HEK293 (cell line): ENCODE measurements at regions not wholly inside any gene's neighbourhood (a gene's known extent, or its start where the extent isn't known, plus 50 kb on each side); places are given as distances from the start of the nearest gene placed in this dataset.

Experiments used
- CTCF ChIA-PET: fragments of 350-600 bp; formaldehyde crosslinking; extraction: SDS; loops from one replicate; lab custom pipeline; 2021; ENCODE audit warnings: antibody characterized with exemption; lab: Yijun Ruan, JAX
- POLR2A ChIA-PET: fragments of 300-600 bp; formaldehyde crosslinking; extraction: SDS; loops from one replicate; lab custom pipeline; 2020; ENCODE audit warnings: antibody characterized with exemption, inconsistent platforms; lab: Yijun Ruan, JAX
- H3K27ac ChIP-seq: fragments of 200-500 bp; sonication (Bioruptor generic); 2 replicates; pipeline ENCODE4 v1.5.1; 2014; ENCODE audit warnings: low read depth, low read length, control low read depth, inconsistent platforms; ENCODE audit errors: extremely low read depth
- H3K36me3 ChIP-seq, 2 experiments: fragments of 200-500 bp in 1 of 2; sonication (Bioruptor generic) in 1 of 2; 1 replicate in 1 of 2; 2 replicates in 1 of 2; pipeline ENCODE4 v1.5.1; 2014 to 2017; ENCODE audit warnings: inconsistent platforms in 2 of 2, low read length in 2 of 2; ENCODE audit not compliant: control insufficient read depth in 2 of 2, insufficient read depth in 1 of 2
- H3K4me1 ChIP-seq: fragments of 200-500 bp; sonication (Bioruptor generic); 2 replicates; pipeline ENCODE4 v1.5.1; 2014; ENCODE audit warnings: mild to moderate bottlenecking, low read length, inconsistent platforms; ENCODE audit not compliant: control insufficient read depth, insufficient read depth
- H3K4me3 ChIP-seq: 2 replicates; pipeline ENCODE4 v1.5.1; 2011; ENCODE audit warnings: low read depth, mild to moderate bottlenecking, control low read depth, low read length, moderate library complexity
- H3K9me3 ChIP-seq: fragments of 200-500 bp; sonication (Bioruptor generic); 2 replicates; pipeline ENCODE4 v1.5.1; 2014; ENCODE audit warnings: low read depth, low read length, inconsistent platforms; ENCODE audit not compliant: control insufficient read depth, insufficient read depth
- ATF2 ChIP-seq: fragments of 450-650 bp; formaldehyde crosslinking; IDR thresholded peaks from 2 replicates; pipeline ENCODE4 v1.5.1; 2016; ENCODE audit warnings: missing biosample characterization, missing genetic modification characterization, low read depth
- GLIS2 ChIP-seq: fragments of 450-650 bp; formaldehyde crosslinking; IDR thresholded peaks from 2 replicates; pipeline ENCODE4 v1.5.1; 2016; ENCODE audit warnings: missing biosample characterization, missing genetic modification characterization
- SP2 ChIP-seq: fragments of 450-650 bp; formaldehyde crosslinking; IDR thresholded peaks from 2 replicates; pipeline ENCODE4 v1.5.1; 2016; ENCODE audit warnings: missing biosample characterization, missing genetic modification characterization
- ZBTB20 ChIP-seq: fragments of 450-650 bp; formaldehyde crosslinking; IDR thresholded peaks from 2 replicates; pipeline ENCODE4 v1.5.1; 2016; ENCODE audit warnings: missing biosample characterization, missing genetic modification characterization
- ZIC2 ChIP-seq: fragments of 450-650 bp; formaldehyde crosslinking; IDR thresholded peaks from 2 replicates; pipeline ENCODE4 v1.5.1; 2016; ENCODE audit warnings: missing biosample characterization, missing genetic modification characterization
- ZNF140 ChIP-seq: fragments of 450-650 bp; formaldehyde crosslinking; IDR thresholded peaks from 2 replicates; pipeline ENCODE4 v1.5.1; 2016; ENCODE audit warnings: missing biosample characterization, missing genetic modification characterization
- ZNF184 ChIP-seq: fragments of 450-650 bp; IDR thresholded peaks from 2 replicates; pipeline ENCODE4 v1.5.1; 2018; ENCODE audit warnings: missing biosample characterization, mild to moderate bottlenecking, missing genetic modification characterization
- ZNF24 ChIP-seq: fragments of 450-650 bp; formaldehyde crosslinking; IDR thresholded peaks from 2 replicates; pipeline ENCODE4 v1.5.1; 2016; ENCODE audit warnings: missing biosample characterization, missing genetic modification characterization
- ZNF248 ChIP-seq: fragments of 450-650 bp; formaldehyde crosslinking; IDR thresholded peaks from 2 replicates; pipeline ENCODE4 v1.5.1; 2017; ENCODE audit warnings: missing biosample characterization, missing genetic modification characterization
- ZNF48 ChIP-seq: fragments of 450-650 bp; formaldehyde crosslinking; IDR thresholded peaks from 2 replicates; pipeline ENCODE4 v1.5.1; 2016; ENCODE audit warnings: missing biosample characterization, missing genetic modification characterization
- ZNF530 ChIP-seq: fragments of 450-650 bp; formaldehyde crosslinking; IDR thresholded peaks from 2 replicates; pipeline ENCODE4 v1.5.1; 2016; ENCODE audit warnings: low read depth, missing biosample characterization, missing genetic modification characterization
- ZNF549 ChIP-seq: fragments of 450-650 bp; IDR thresholded peaks from 2 replicates; pipeline ENCODE4 v1.5.1; 2018; ENCODE audit warnings: missing biosample characterization, missing genetic modification characterization, mild to moderate bottlenecking, inconsistent platforms, moderate library complexity
- ZNF610 ChIP-seq: fragments of 450-650 bp; formaldehyde crosslinking; IDR thresholded peaks from 2 replicates; pipeline ENCODE4 v1.5.1; 2016; ENCODE audit warnings: missing biosample characterization, missing genetic modification characterization, borderline replicate concordance
- ZNF621 ChIP-seq: fragments of 450-650 bp; formaldehyde crosslinking; IDR thresholded peaks from 2 replicates; pipeline ENCODE4 v1.5.1; 2017; ENCODE audit warnings: missing biosample characterization, missing genetic modification characterization
- ZNF623 ChIP-seq: fragments of 450-650 bp; formaldehyde crosslinking; IDR thresholded peaks from 2 replicates; pipeline ENCODE4 v1.5.1; 2016; ENCODE audit warnings: missing biosample characterization, missing genetic modification characterization
- ZNF707 ChIP-seq: fragments of 450-650 bp; formaldehyde crosslinking; IDR thresholded peaks from 2 replicates; pipeline ENCODE4 v1.5.1; 2016; ENCODE audit warnings: missing biosample characterization, missing genetic modification characterization
- TF ChIP-seq, protein P1 (sequence below): fragments of 450-650 bp; formaldehyde crosslinking; IDR thresholded peaks from 2 replicates; pipeline ENCODE4 v1.5.1; 2016; ENCODE audit warnings: missing biosample characterization, missing genetic modification characterization
- TF ChIP-seq, protein P2 (sequence below): fragments of 450-650 bp; formaldehyde crosslinking; IDR thresholded peaks from 2 replicates; pipeline ENCODE4 v1.5.1; 2016; ENCODE audit warnings: missing biosample characterization, missing genetic modification characterization, low read depth
- TF ChIP-seq, protein P3 (sequence below): fragments of 450-650 bp; formaldehyde crosslinking; IDR thresholded peaks from 2 replicates; pipeline ENCODE4 v1.5.1; 2016; ENCODE audit warnings: missing biosample characterization, missing genetic modification characterization
- TF ChIP-seq, protein P4 (sequence below): fragments of 450-650 bp; formaldehyde crosslinking; IDR thresholded peaks from 2 replicates; pipeline ENCODE4 v1.5.1; 2016; ENCODE audit warnings: missing biosample characterization, missing genetic modification characterization

DNA sequence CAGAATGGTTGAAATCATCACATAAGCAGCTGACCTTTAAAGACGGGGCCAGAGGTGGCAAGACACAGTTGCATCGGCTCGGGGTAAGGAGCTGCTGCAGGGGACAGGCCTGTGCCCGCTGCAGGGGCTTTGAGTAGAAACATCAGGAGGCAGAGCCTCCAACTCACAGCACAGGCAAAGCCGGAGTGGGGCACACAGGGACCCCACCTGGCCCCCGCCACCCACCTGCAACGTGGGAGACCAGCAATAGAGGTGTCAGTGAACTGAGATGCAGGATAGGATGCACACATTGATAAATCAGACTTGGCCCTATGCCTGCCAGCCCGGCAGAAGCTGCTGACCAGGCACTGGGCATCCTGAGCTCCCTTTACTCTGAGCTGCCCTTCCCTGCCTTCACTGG, 257.2 kb downstream of the NPHP4 start:
- Histone ChIP-seq H3K4me3 (no peak overlapping the region), H3K9me3 (no peaks in the 10 kb centered on the region), H3K36me3 (no peaks in the 10 kb centered on the region), H3K4me1 (no peaks in the 10 kb centered on the region), H3K27ac (no peak overlapping the region)
- CTCF ChIA-PET = no interaction called here
- no peak for TF ChIP-seq ZIC2 (tag by site-specific recombination)
- POLR2A ChIA-PET = no interaction called here

DNA sequence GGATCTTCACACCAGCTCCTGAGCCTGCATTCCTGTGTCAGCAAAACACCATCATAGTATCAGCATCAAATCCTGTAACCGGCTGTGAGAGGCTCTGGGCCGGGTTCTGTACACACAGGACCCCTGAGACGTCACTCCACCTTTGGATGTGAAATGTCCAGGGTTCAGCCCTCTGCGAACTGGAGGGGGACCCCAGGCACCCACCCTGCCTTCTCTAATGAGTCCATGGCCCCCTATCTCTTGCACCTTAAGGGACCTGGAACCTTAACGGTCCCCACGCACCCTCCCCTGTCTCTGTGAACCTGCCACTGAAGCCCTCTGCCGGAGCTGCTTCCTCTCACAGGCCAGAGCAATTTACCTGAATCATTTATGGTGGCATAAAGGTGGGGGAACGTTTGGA, 257.8 kb downstream of the NPHP4 start:
- H3K27ac ChIP-seq = no peak overlapping the region
- TF ChIP-seq ZBTB20 = no peak
- no peak for TF ChIP-seq ZNF48 (tag by site-specific recombination)
- no peak for TF ChIP-seq ZNF610 (tag by site-specific recombination)
- no peak for TF ChIP-seq ZNF621 (tag by site-specific recombination)
- TF ChIP-seq GLIS2 = no peak
- no peak for TF ChIP-seq SP2 (tag by site-specific recombination)
- TF ChIP-seq, protein P1, sequence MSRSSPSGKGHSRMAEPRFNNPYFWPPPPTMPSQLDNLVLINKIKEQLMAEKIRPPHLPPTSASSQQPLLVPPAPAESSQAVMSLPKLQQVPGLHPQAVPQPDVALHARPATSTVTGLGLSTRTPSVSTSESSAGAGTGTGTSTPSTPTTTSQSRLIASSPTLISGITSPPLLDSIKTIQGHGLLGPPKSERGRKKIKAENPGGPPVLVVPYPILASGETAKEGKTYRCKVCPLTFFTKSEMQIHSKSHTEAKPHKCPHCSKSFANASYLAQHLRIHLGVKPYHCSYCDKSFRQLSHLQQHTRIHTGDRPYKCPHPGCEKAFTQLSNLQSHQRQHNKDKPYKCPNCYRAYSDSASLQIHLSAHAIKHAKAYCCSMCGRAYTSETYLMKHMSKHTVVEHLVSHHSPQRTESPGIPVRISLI (tag by site-specific recombination) = no peak
- TF ChIP-seq, protein P2, sequence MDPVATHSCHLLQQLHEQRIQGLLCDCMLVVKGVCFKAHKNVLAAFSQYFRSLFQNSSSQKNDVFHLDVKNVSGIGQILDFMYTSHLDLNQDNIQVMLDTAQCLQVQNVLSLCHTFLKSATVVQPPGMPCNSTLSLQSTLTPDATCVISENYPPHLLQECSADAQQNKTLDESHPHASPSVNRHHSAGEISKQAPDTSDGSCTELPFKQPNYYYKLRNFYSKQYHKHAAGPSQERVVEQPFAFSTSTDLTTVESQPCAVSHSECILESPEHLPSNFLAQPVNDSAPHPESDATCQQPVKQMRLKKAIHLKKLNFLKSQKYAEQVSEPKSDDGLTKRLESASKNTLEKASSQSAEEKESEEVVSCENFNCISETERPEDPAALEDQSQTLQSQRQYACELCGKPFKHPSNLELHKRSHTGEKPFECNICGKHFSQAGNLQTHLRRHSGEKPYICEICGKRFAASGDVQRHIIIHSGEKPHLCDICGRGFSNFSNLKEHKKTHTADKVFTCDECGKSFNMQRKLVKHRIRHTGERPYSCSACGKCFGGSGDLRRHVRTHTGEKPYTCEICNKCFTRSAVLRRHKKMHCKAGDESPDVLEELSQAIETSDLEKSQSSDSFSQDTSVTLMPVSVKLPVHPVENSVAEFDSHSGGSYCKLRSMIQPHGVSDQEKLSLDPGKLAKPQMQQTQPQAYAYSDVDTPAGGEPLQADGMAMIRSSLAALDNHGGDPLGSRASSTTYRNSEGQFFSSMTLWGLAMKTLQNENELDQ (tag by site-specific recombination) = no peak
- no peak for TF ChIP-seq ZNF549
- TF ChIP-seq, protein P3, sequence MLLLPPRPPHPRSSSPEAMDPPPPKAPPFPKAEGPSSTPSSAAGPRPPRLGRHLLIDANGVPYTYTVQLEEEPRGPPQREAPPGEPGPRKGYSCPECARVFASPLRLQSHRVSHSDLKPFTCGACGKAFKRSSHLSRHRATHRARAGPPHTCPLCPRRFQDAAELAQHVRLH (tag by site-specific recombination) = no peak
- TF ChIP-seq ZNF184 (tag by site-specific recombination) = no peak
- no peak for TF ChIP-seq ZNF140 (tag by site-specific recombination)
- no peak for TF ChIP-seq ATF2 (tag by site-specific recombination)
- no peak for TF ChIP-seq ZNF707
- TF ChIP-seq, protein P4, sequence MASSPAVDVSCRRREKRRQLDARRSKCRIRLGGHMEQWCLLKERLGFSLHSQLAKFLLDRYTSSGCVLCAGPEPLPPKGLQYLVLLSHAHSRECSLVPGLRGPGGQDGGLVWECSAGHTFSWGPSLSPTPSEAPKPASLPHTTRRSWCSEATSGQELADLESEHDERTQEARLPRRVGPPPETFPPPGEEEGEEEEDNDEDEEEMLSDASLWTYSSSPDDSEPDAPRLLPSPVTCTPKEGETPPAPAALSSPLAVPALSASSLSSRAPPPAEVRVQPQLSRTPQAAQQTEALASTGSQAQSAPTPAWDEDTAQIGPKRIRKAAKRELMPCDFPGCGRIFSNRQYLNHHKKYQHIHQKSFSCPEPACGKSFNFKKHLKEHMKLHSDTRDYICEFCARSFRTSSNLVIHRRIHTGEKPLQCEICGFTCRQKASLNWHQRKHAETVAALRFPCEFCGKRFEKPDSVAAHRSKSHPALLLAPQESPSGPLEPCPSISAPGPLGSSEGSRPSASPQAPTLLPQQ = no peak
- TF ChIP-seq ZNF248 (tag by site-specific recombination) = no peak
- no peak for TF ChIP-seq ZNF24 (tag by site-specific recombination)
- no peak for TF ChIP-seq ZNF530 (tag by site-specific recombination)
- TF ChIP-seq ZNF623 = no peak
- CTCF ChIA-PET = no interaction called here
- H3K36me3 ChIP-seq = no peaks in the 10 kb centered on the region
- H3K4me1 ChIP-seq = no peaks in the 10 kb centered on the region
- no peaks in the 10 kb centered on the region for H3K9me3 ChIP-seq
- no peak overlapping the region for H3K4me3 ChIP-seq
- POLR2A ChIA-PET = no interaction called here
